AG04449 (cell line): ENCODE measurements at regions not wholly inside any gene's neighbourhood (a gene's known extent, or its start where the extent isn't known, plus 50 kb on each side); places are given as distances from the start of the nearest gene placed in this dataset.
"Not testable (repeated sequence)": the region's sequence is repeated elsewhere in the genome, so short reads cannot be mapped to it uniquely, and the experiment has no call there.

ENCODE experiments used
- CTCF ChIA-PET: fragments of 350-600 bp; formaldehyde crosslinking; extraction: SDS; loops from one replicate; lab custom pipeline; 2021; ENCODE audit warnings: antibody characterized with exemption; lab: Yijun Ruan, JAX
- POLR2A ChIA-PET: fragments of 400-600, 350-600 bp; formaldehyde crosslinking; extraction: SDS; loops from one replicate; lab custom pipeline; 2020; ENCODE audit warnings: antibody characterized with exemption, inconsistent platforms; lab: Yijun Ruan, JAX
- DNase-seq: peaks from one replicate; pipeline ENCODE4 v3.0.0-alpha.2; 2010; ENCODE audit warnings: low read depth, low spot score
- H3K4me3 ChIP-seq: 2 replicates; pipeline ENCODE4 v1.5.1; 2011; ENCODE audit warnings: low read depth, mild to moderate bottlenecking, control low read depth, low read length
- TF ChIP-seq, protein P1 (sequence below): IDR thresholded peaks from one replicate; pipeline ENCODE4 v1.5.1; 2011; ENCODE audit warnings: mild to moderate bottlenecking, moderate library complexity, low read length, control low read depth, inconsistent platforms; ENCODE audit not compliant: insufficient read depth; ENCODE audit errors: missing control alignments

DNA sequence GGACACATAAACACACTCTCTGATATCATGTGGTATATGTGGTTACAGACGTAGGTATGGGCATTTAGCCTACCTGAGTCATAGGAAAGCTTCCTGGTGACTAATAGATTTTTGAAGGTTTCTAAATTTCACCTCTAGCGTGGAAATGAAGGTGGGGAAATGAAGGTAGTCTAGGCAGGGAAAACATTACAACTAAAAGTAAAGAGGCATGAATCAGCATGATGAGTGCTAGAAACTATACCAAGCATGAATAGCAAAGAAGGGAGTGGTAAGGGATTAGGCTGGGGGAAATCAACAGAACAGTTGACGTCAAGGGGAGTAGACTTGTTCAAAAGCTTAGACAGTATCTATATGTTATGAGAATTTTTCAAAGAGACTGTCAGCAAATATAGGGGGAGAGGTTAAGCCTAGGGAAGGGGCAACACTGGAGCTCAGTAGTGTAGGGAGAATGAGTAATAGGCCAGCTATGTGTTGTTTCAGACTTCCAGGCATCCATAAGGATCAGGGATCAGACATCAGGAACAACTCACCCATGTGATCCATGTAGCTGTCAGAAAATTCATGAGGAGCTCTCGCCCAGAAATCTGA lies 279.3 kb upstream of the DIPK2B start:
- CTCF ChIA-PET, result no interaction called here
- TF ChIP-seq, protein P1, sequence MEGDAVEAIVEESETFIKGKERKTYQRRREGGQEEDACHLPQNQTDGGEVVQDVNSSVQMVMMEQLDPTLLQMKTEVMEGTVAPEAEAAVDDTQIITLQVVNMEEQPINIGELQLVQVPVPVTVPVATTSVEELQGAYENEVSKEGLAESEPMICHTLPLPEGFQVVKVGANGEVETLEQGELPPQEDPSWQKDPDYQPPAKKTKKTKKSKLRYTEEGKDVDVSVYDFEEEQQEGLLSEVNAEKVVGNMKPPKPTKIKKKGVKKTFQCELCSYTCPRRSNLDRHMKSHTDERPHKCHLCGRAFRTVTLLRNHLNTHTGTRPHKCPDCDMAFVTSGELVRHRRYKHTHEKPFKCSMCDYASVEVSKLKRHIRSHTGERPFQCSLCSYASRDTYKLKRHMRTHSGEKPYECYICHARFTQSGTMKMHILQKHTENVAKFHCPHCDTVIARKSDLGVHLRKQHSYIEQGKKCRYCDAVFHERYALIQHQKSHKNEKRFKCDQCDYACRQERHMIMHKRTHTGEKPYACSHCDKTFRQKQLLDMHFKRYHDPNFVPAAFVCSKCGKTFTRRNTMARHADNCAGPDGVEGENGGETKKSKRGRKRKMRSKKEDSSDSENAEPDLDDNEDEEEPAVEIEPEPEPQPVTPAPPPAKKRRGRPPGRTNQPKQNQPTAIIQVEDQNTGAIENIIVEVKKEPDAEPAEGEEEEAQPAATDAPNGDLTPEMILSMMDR, result no peak
- DNase-seq, result peak; percentile 86
- H3K4me3 ChIP-seq, result no peak overlapping the region
- POLR2A ChIA-PET, result interaction anchor here (0.9 to 2.2 kb wide), 15 partner anchors 22 to 326 kb away, joined by 3 to 18 read pairs (median 4); no protein-coding TSS in a partner anchor

- ChIA-PET CTCF (interaction anchor here (1.2 kb wide), 1 partner anchor 157 kb away, joined by 3 read pairs; no protein-coding TSS in a partner anchor), POLR2A (interaction anchor here (0.9 to 2.2 kb wide), 14 partner anchors 22 to 327 kb away, joined by 3 to 18 read pairs (median 4); no protein-coding TSS in a partner anchor)
- TF ChIP-seq, protein P1, result no peak
- peak; percentile 88 for DNase-seq
- H3K4me3 ChIP-seq, result no peak overlapping the region
Observed at GRCh38 chrX:45479196-45479834, 278.6 kb upstream of the DIPK2B start.

- TF ChIP-seq, protein P1, result no peak
- CTCF ChIA-PET, result no interaction called here
- H3K4me3 ChIP-seq, result no peak overlapping the region
- POLR2A ChIA-PET, result interaction anchor here (1.2 kb wide), 1 partner anchor 238 kb away, joined by 3 read pairs; no protein-coding TSS in a partner anchor
- peak; percentile 37 for DNase-seq
Observed at GRCh38 chrX:45472968-45473367, 272.3 kb upstream of the DIPK2B start.

DNA sequence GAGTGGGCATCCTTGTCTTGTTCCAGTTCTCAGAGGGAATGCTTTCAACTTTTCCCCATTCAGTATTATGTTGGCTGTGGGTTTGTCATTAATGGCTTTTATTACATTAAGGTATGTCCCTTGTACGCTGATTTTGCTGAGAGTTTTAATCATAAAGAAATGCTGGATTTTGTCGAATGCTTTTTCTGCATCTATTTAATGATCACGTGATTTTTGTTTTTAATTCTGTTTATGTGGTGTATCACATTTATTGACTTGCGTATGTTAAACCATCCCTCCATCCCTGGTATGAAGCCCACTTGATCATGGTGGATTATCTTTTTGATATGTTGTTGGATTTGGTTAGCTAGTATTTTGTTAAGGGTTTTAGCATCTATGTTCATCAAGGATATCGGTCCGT lies 266.9 kb upstream of the DIPK2B start:
- POLR2A ChIA-PET, CTCF ChIA-PET, H3K4me3 ChIP-seq, DNase-seq: not testable (repeated sequence)

DNA sequence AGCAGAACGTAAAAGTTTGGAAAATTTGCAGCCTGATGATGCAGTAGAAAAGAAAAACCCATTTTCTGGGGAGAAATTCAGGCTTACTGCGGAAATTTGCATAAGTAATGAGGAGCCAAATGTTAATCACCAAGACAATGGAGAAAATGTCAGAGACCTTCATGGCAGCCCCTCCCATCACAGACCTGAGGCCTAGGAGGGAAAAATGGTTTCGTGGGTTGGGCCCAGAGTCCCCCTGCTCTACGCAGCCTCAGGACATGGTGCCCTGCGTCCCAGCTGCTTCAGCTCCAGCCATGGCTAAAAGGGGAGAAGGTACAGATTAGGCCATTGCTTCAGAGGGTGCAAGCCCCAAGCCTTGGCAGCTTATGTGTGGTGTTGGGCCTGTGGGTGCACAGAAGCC lies 255.1 kb upstream of the DIPK2B start:
- CTCF ChIA-PET, result not testable (repeated sequence)

GRCh38 chrX:45454290-45454689 lies 253.6 kb upstream of the DIPK2B start:
- POLR2A ChIA-PET, result no interaction called here
- TF ChIP-seq, protein P1, result no peak
- CTCF ChIA-PET, result no interaction called here
- no peak overlapping the region for H3K4me3 ChIP-seq
- no peak for DNase-seq

More for the DNA sequence above, 255.1 kb upstream of the DIPK2B start:
- H3K4me3 ChIP-seq, DNase-seq, POLR2A ChIA-PET: not testable (repeated sequence)

DNA sequence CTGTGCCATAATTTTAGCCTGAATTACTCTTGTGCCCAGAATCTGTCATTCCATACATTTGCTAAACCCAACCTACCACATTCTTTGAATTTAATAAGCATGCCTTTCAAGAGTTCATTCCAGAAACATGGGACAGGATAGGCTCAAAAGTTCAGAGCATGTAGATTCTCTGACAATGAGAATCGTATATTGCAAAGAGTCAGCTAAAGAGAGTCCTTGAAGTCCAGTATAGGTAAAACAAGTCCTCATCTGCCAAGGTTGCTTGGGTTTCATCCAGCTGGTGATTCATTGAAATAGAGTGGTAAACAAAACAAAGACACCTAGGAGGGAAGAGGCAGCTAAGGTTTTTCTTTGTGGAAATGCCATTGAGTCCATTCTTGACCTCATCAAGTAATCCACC lies 249.3 kb upstream of the DIPK2B start:
- TF ChIP-seq, protein P1, result no peak
- no peak for DNase-seq
- CTCF ChIA-PET, result no interaction called here
- no peak overlapping the region for H3K4me3 ChIP-seq
- POLR2A ChIA-PET, result no interaction called here
